HG03039 (cell line): ENCODE measurements at regions not wholly inside any gene's neighbourhood (a gene's known extent, or its start where the extent isn't known, plus 50 kb on each side); places are given as distances from the start of the nearest gene placed in this dataset.

ENCODE experiments used
- ATAC-seq: cut with Tn5 transposase; IDR thresholded peaks from one replicate; pipeline ENCODE4 v1.9.1; 2021; ENCODE audit warnings: mild to moderate bottlenecking, moderate library complexity; ENCODE audit not compliant: unreplicated experiment

DNA sequence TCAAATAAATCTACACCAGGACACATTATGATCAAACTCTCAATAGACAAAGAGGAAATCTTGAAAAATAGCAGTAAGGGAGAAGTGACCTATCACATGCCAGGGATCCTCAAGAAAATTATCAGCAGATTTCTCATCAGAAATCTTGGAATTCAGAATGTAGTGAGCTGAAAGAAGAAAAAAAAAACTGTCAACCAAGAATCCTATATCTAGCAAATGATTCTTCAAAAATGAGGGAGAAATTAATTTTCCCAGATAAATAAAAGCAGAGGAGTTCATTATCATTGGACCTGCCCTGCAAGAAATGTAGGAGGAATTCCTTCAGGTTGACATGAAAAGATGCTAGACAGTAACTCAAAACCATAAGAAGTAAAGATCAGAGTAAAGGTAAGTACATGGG, 363.6 kb downstream of the TFAP2A start:
- no peak for ATAC-seq

DNA sequence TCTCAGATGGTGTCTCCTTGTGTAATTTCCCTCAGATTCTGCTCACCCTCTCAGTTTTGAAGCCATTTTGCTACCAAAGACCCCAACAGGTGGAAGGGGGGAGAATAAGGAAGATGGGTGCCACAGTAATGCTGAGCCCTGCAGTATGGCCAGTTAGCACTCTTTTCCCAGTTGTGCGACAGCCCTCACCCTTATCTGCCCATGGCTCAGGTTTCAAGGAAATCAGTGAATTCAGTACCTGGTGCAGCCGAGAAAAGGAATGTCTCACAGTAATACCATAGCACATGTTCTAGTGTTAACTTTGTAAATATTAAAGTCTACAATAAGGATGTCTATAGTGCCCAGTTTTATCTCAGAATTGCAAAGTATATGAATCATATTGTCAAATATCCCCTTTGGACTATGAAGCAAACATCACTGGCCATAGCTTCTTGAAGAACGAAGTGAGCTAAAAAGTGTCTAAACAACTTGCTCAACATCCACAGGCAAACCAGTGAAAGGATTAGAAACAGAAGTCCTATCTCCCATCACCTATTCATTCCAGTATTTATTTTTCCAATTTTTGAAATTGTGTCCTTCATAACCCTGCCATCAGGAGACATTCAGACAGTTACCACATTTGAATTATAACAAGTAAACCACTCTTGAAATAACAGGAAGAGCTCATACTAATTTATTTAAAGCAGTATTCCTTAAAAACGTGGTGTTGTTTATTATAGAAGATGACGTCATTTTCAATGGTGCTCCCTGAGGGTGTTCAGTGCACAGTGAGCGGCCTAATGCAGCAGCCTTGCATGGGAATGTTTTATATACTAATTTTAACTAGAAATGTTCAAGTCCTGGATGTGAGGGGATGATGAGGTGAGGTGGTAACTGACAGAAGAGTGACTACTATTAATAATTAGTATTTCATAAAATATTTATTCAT, 366.2 kb downstream of the TFAP2A start:
- no peak for ATAC-seq

DNA sequence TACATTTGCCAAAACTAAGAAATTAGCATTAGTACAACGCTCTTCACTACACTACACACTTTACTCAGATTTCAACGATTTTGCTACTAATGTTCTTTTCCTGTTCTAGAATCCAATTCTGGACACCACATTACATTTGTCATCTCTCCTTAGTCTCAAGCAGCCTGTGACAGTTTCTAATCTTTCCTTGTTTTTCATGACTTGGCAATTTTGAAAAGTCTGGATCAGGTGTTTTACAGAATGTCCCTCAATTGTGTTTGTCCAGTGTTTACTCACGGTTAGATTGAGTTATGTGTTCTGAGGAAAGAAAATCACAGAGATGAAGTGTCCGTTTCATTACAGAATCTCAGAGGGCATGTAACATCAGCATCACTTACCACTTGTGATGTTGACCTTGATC, 372.6 kb downstream of the TFAP2A start:
- ATAC-seq = no peak

DNA sequence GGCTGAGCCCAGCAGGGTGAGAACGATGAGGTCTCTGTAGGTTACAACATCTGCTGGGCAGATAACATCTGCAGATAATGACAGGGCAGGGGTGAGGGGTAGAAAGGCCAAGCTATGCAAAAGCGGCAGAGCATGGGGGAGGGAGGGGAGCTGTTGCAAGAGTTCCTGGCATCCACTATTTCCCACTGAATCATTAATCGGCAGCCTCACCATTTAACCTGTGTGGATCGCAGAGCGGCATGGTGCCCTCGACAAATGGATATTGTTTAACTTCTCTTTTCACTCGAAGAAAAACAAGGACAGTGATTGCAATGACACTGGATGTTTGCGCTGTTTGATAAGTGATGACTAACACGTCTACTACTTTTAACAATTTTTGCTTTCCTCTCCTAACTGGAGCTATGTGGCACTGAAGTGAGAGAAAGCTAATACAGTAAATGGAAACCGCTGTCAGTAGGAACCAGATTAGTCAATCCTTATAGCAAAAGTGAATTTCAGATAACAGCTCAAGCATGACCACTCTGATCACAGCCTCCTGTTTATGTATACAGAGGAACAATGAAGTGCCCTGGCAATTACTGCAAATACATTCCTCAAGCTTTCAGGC, 381.5 kb downstream of the TFAP2A start:
- no peak for ATAC-seq

DNA sequence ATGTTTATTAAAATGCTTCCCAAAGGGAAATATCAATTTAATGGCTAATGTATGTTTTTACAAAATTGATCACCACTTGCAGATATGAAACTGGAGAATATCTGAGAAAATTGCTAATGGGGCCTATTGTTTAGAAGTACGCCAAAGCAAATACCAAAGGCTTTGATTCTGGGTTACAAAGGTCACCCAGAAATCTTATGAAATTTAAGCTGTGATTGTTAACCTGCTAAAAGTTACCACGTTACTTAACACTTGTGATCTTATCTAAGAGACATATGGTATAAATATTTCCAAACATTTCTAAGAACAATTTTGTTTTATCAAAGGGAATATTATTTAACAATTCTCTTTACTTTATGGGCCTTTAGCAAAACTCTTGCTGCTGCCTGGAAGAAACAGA, 383.3 kb downstream of the TFAP2A start:
- ATAC-seq = no peak

DNA sequence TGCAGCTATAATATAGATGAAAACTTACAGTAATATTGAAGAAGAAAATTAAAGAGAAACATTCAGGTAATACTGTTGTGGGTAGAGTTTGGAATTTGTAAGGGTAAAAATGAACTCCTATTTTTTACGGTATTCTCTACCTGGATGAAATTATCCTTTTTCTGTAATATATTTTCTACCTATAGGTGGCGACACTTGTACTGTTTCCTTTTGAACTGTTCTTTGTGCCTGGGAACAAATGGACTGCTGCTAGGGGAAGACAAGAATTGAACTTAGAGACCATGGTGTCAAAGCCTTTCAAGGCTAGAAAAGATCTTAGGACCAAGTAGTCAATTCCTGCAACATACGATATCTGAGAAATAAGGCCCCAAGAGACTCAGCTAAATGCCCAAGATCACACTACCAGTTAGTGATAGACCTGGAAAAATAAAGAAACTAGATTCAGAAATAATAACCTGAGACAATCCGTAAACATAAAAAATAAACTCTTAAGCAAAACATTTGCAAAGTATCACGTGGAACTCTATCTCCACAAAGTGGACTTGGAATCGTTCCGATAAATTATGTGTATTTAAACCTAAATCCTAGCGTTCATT, 383.8 kb downstream of the TFAP2A start:
- no peak for ATAC-seq

DNA sequence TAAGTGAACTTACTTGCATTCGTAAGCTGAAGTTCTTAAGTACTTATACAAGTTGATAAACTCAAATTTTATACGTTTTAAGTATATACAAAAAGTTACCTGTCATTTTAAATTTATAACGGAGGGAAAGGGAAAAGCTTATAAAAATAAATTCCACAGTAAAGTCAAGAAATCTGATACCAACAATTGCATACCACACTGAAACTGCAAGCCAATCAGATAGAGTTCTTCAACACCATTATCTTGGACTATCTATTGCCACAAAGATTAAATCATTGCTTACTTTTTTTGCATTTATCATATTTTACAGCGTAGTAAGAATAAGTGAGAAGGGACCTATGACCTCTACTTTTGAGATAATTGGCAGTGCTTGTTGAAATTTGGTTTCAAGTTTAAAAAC, 386.7 kb downstream of the TFAP2A start:
- no peak for ATAC-seq

DNA sequence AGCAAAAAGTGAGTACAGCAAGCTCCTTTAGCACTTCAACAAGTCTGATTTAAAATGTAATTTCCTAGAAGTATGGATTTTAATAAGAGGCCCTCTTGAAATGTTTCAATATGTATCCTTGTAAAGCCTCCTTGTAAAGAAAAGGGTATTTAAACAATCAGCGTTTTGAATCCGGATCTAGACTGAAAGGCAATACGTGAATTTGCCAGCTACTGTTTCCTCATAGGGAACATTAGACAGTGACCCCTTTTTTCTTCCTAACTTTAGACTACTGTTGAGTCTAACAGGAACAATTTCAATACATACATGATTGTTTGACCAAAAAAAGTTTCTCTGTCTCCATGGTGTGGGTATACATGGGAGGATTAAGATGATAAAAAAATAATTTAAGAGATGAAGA, 395.0 kb downstream of the TFAP2A start:
- ATAC-seq = no peak

DNA sequence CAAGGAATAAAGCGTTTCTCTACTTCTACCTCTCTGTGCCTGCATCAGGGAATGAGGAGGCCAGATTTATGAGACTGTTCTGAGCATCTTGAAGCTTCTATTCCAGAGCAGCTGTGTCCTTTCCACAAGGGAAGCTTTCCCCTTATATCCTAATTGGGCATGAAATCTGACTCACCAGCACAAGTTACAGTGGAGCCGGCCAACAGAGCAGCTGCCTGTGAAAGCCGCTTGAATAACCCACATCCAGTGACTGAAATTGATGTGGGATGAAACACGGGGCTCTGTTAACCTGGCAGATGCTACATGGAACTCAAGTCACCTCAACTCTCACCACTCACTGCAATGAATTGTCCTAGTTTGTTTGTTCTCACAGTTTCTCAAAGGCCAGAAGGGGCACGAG, 400.3 kb downstream of the TFAP2A start:
- no peak for ATAC-seq

DNA sequence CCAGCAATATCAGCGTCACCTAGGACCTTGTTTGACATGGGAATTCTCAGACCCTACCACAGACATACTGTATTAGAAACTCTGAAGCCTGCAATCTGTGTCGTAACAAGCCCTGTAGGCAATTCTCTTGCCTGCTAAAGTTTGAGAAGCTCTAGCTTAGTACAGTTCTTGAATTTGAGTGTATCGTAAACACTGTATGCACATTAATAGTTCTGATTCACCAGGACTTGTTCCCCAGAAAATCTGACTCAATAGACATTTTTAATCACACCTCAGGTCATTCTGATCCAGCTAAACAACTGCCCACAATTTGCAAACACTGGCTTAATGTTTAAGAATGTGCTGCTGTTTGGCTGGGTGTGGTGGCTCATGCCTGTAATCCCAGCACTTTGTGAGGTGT, 414.3 kb downstream of the TFAP2A start:
- no peak for ATAC-seq

DNA sequence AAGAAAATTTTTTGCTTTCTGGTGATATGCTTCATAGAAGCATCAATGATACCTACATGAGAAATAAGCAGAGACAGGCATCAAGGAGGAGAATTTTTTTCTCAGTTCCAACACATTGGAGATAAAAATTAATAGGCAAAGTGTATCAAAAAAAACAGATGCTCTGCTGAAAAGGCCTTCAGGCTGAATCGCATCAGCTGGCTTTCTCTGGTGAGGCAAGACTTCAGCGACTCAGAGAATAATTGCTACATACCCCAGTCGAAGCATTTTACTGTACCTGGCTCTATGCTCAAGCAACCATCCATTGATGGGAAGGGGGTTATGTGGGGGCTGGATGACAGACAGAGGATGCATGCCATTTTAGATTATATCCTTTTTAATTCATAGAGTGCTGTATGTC, 415.1 kb downstream of the TFAP2A start:
- no peak for ATAC-seq

DNA sequence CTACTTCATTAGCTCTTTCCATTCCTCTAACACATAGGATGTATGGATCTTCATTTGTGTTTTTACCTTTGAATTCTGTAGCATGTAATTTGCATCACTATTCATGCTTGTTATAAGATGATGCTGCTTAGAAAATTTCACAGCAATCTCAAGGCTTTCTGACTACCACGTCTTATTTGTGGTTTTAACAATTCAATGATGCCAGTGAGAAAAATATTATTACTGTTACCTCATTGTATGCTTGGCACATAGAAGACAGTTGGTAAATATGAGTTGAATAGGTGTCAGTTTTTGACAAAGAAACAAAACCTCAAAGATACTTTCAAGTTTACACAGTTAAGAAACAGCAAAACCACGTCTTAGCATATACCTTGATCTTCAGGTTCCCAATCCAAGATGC, 428.6 kb downstream of the TFAP2A start:
- no peak for ATAC-seq

DNA sequence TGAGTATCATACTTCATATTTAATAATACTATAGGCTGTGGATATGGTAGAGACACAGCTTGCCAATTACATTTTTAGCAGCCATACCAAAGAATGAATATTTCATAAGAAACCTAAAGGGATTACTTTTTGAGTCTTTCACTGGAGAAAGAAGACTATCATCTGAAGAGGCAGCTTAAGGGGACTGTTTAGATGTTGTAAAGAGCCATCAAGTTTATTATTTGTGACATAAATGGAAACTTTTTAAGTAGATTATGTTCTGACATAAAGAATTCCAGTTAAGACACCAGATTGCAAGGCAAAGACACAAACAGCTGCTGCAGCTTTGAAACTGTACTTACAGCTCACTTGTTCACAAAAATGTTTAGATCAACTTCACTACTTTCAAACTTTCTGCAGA, 429.4 kb downstream of the TFAP2A start:
- no peak for ATAC-seq

DNA sequence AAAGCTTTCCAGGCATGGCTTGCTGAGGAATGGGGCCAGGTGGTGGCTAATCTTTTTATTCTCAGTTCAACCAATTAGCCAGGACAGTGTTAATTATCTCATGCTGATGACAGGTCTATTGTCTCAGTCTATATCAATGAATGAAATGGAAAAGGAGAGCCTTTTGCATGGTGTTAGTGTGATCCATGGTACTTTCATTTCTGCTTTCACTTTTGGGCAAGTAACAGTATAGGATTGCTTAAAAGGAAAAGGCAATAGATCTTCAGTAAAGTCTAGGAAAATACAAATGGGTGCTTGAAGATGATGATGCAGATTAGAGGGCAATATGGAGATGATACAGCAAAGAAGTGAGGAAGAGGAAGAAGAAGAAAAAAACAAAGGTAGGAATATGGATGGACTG, 430.3 kb downstream of the TFAP2A start:
- ATAC-seq = no peak

DNA sequence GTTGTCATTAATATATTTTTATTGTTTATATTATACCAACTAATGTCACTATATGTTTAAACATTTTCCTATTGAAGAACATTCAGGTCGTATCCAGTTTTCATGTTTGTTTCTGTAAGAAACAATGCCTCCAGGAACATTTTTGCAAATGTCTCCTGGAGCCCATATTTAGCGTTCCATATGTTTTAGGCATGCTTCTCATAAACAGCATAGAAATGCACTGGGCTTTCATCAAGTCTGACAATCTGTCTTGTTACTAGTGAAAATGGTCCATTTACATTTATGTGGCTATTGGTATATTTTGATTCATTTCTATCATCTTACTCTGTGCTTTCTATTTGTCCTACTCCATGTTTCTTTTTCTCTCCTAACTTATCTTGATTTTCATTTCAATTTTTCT, 431.7 kb downstream of the TFAP2A start:
- ATAC-seq = no peak

DNA sequence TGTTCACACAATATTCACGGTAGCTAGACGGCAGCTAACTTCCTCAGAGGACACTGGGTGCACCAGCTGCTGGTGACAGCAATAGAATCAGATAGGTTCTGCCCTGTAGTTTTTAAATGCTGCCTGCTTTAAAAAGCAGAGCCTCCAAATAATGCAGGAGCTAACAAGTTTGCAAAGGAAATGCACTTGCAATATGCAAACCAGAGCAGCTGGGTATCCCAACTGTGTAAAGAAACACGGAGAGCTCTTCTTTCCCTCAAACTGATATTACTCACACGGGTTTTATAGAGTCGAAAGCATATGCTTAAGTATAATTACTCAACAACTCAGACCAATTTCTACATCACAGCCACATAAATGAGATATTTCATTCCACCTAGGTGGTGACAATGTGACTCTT, 432.7 kb downstream of the TFAP2A start:
- no peak for ATAC-seq

DNA sequence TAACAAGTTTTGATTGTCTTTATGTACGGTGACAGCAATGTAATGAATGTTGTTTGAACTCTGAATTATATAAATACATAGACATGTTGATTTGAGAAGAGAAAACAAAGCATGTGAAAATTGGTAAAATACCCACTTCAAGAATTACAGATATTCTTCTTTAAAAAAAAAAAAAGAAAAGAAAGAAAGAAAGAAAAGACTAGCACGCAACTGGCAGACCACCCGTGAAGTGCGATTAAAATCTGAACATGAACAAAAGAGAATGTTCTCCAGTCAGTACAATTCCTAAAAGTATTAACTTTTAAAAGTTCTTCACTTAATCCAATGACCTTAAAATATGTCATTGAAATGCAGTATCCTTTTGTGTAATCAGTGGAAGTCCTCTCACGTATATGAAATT, 434.9 kb downstream of the TFAP2A start:
- ATAC-seq = no peak

DNA sequence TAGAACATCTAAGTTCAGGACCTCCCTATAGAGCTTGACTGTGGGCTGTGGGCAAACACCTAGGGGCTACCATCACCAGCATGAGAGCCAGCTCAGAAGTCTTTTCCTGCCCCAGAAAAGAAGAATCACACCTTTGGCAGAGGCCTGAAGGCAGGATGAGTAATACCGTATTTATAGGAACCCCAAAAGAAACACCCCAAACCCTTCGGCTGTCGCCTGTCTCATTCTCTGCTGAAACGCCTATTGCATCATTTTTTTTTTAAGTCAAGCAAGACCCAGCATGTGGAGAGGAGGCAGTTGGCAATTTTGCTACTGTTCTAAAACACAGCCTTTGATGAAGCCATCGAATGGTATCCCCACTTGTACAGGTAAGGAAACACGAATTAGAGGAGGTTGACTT, 436.4 kb downstream of the TFAP2A start:
- no peak for ATAC-seq

DNA sequence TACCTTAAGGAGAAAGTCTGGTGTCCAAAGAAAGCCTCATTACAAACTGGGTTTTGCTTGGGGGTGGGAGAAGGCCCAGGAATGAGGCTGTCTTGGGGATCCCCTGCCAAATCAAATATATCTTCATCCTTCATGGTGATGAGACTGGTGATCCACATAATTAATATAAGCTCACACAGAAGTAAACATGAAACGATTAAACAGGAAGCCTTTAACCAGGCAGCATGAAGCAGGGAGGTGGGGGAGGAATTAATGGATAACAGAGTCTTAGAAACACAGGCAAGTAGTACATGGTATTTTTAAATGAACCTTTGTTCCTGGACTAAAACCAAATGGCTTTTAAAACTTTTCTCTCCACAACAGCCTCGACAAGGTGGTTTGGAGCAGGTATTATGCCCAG, 437.5 kb downstream of the TFAP2A start:
- ATAC-seq = no peak

DNA sequence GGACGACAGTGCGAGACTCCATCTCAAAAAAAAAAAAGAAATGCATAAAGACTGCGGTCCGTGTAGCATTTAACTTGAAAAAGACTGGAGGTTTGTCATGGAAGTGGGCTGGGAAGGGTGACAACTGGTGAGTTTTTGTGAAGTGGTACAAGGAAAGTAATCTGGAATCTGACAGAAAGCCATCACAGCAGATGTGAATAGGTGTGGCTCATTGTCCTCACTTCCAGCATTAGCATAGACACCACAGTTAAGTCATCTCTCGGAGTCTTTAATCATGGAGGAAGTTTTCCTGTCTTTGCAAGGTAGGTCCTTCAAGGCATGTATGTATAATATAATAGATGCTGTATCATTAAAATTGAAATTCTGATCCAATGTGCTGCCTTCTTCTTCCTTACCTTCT, 453.2 kb downstream of the TFAP2A start:
- ATAC-seq = no peak

DNA sequence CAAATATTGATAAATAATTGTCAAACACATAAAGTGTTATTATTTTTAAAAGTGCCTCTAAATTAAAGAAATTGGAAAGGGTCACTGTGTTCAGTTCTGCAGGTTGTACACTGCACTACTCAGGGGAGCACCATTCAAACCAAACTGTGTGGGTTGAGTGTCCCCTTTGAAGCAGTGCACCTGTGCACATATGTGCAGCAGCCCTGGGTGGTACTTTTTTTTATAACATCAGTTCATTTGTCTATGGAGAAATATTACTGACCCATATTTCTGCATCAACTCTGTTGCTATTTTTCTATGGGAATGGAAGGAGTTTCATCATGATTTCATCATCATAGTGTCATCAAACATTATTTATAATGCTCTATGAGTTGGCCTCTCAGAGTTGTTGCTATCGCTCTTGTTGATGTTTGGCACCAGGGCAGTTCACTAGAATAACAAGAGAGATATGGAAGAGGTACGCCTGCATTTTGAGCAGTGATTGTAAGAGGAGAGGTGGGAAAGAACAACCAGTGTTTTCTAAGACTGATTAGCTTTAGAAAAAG, 457.6 kb downstream of the TFAP2A start:
- no peak for ATAC-seq

DNA sequence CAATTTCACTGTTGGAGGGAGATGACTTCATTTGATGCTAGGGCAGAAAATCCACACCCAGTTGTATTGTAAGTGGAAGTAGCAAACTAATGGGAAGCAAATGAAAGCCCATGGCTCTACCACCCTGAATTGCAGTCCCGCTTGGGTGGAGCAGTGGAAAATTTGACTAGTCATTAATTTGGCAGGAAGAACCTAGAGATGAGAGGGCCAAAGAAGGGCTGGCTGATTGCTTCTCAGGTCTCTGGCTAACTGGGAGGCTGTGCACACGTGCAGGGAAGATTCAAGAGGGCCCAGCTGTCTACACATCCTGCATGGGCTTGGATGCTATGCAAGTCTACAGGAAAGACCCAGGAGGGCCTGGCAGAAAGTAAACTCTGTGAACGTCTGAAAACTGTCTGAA, 466.2 kb downstream of the TFAP2A start:
- no peak for ATAC-seq
